Lung (tissue), 11 donors: ENCODE measurements at regions not wholly inside any gene's neighbourhood (a gene's known extent, or its start where the extent isn't known, plus 50 kb on each side); places are given as distances from the start of the nearest gene placed in this dataset.
A peak's percentile ranks its signal among the peaks of the same experiment; 100 is the strongest.

Experiments
- ATAC-seq: fragments of 200-7000 bp; cut with Tn5 transposase; one replicate; pipeline ENCODE4 v1.9.1; 2020; ENCODE audit warnings: moderate number of reproducible peaks; ENCODE audit not compliant: insufficient read depth, low FRiP score
- DNase-seq, 3 donors: peaks; one replicate each; pipeline ENCODE4 v3.0.0-alpha.2; 2013 to 2017
- H3K27ac ChIP-seq, 2 donors: one replicate each; pipeline ENCODE4 v1.5.1; 2013; ENCODE audit warnings: mild to moderate bottlenecking in 2 of 2, moderate library complexity in 2 of 2, control low read depth in 1 of 2, inconsistent platforms in 1 of 2, low read depth in 1 of 2, low read length in 1 of 2
- H3K27me3 ChIP-seq, 3 donors: one replicate each; pipeline ENCODE4 v1.5.1; 2013; ENCODE audit warnings: low read length in 2 of 3; ENCODE audit not compliant: control insufficient read depth in 3 of 3, insufficient read depth in 3 of 3
- H3K36me3 ChIP-seq, 4 donors: one replicate each; pipeline ENCODE4 v1.5.1; 2013; ENCODE audit warnings: low read length in 4 of 4, mild to moderate bottlenecking in 1 of 4, moderate library complexity in 1 of 4; ENCODE audit not compliant: control insufficient read depth in 4 of 4, insufficient read depth in 4 of 4
- H3K4me1 ChIP-seq, 5 donors: one replicate each; pipeline ENCODE4 v1.5.1; 2013; ENCODE audit warnings: low read length in 5 of 5, mild to moderate bottlenecking in 2 of 5, moderate library complexity in 1 of 5; ENCODE audit not compliant: control insufficient read depth in 5 of 5, insufficient read depth in 5 of 5
- H3K4me3 ChIP-seq: one replicate; pipeline ENCODE4 v1.5.1; 2013; ENCODE audit warnings: mild to moderate bottlenecking, control low read depth, moderate library complexity
- H3K9ac ChIP-seq, 2 donors: one replicate each; pipeline ENCODE4 v1.5.1; 2013; ENCODE audit warnings: low read length in 2 of 2, control low read depth in 1 of 2; ENCODE audit not compliant: insufficient read depth in 1 of 2
- H3K9me3 ChIP-seq, 4 donors: one replicate each; pipeline ENCODE4 v1.5.1; 2013; ENCODE audit warnings: low read length in 3 of 4, mild to moderate bottlenecking in 1 of 4, moderate library complexity in 1 of 4; ENCODE audit not compliant: control insufficient read depth in 4 of 4, insufficient read depth in 3 of 4
- CTCF ChIP-seq: IDR thresholded peaks from 2 replicates; pipeline ENCODE4 v1.5.1; 2012; ENCODE audit warnings: mild to moderate bottlenecking; ENCODE audit errors: control extremely low read depth, extremely low read depth
- WGBS, 2 donors: extraction: QIAGEN DNeasy Blood & Tissue Kit; methylation state at CpG; one replicate each; pipeline ENCODE4 v1.1.7; 2013; 5-methylcytosine and 5-hydroxymethylcytosine counted together
- donor health status: control.
- donor health status: control.
- donor health status: Bipolar disorder and iron deficiency.
- donor health status: healthy.
- donor health status: DM: yes; HTN: yes; CAD: no.

- ATAC-seq, result no peak
- no peak for TF ChIP-seq CTCF
- H3K27me3 ChIP-seq, result no peaks in the 10 kb centered on the region
- WGBS, 2 donors, result 83 to 90% methylated on average over 1 of the region's 1 CpG
- no peak overlapping the region for H3K4me3 ChIP-seq
- no peak overlapping the region for H3K9ac ChIP-seq
- H3K36me3 ChIP-seq, result no peaks in the 10 kb centered on the region
- no peak overlapping the region for H3K27ac ChIP-seq
- no peaks in the 10 kb centered on the region for H3K9me3 ChIP-seq
- DNase-seq, result no peak
- H3K4me1 ChIP-seq, result no peaks in the 10 kb centered on the region
Measured at GRCh38 chr3:147809206-147809605, 400.0 kb downstream of the ZIC1 start.

GRCh38 chr3:147812186-147812911 lies 403.2 kb downstream of the ZIC1 start:
- no peak for TF ChIP-seq CTCF

GRCh38 chr3:147813256-147813655 lies 404.1 kb downstream of the ZIC1 start:
- no peaks in the 10 kb centered on the region for H3K36me3 ChIP-seq
- H3K4me1 ChIP-seq, result peaks cover 0 to 5% (median 0%) of the 10 kb centered on the region in 5 donors
- H3K27ac ChIP-seq, result no peak overlapping the region
- H3K27me3 ChIP-seq, result no peaks in the 10 kb centered on the region
- H3K4me3 ChIP-seq, result no peak overlapping the region
- WGBS, 2 donors, result 67 to 79% methylated on average over 4 of the region's 4 CpGs
- DNase-seq (no peak), ATAC-seq (no peak)
- no peak for TF ChIP-seq CTCF
- H3K9me3 ChIP-seq, result no peaks in the 10 kb centered on the region
- H3K9ac ChIP-seq, result no peak overlapping the region

More at GRCh38 chr3:147812186-147812911, 403.2 kb downstream of the ZIC1 start:
- Histone ChIP-seq H3K9me3 (no peaks in the 10 kb centered on the region), H3K27ac (no peak overlapping the region), H3K9ac (no peak overlapping the region), H3K4me3 (no peak overlapping the region), H3K36me3 (no peaks in the 10 kb centered on the region), H3K27me3 (no peaks in the 10 kb centered on the region), H3K4me1 (peaks cover 0 to 5% (median 0%) of the 10 kb centered on the region in 5 donors)
- ATAC-seq (no peak), DNase-seq (peak in 1 of 3 donors; percentile 10)
- 79 to 83% methylated on average over 4 of the region's 4 CpGs for WGBS, 2 donors
